ENCODE measurements at regions not wholly inside any gene's neighbourhood (a gene's known extent, or its start where the extent isn't known, plus 50 kb on each side); places are given as distances from the start of the nearest gene placed in this dataset.
A peak's percentile ranks its signal among the peaks of the same experiment; 100 is the strongest.

DNA sequence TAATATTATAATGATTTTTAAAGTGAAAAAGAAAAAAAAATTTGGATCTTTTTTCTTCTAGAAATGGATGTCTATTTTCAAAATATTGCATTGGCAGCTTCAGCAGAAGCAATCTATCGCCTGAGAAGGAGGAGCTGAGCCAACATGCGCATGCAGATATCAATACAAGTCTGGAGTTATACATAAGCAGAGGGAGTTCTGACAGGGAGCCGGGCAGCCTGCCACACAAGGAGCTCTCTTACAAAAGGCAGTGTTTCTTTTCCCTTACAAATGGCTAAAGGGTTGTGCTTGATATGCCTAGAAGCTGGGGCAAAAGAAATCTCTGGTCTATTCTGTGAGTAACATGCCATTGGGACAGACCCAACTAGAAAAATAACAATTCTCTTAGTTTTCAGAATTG, 291.9 kb upstream of the TRIB2 start:
- in situ Hi-C loops (cut with HindIII; ENCODE audit: low pct_unique_long_range_greater_than_20kb, low sequenced_read_pairs) (no loop called here), intact Hi-C loops (cut with micrococcal nuclease; ENCODE audit: unreplicated experiment) (no loop called here)
- TF ChIP-seq, protein P1, sequence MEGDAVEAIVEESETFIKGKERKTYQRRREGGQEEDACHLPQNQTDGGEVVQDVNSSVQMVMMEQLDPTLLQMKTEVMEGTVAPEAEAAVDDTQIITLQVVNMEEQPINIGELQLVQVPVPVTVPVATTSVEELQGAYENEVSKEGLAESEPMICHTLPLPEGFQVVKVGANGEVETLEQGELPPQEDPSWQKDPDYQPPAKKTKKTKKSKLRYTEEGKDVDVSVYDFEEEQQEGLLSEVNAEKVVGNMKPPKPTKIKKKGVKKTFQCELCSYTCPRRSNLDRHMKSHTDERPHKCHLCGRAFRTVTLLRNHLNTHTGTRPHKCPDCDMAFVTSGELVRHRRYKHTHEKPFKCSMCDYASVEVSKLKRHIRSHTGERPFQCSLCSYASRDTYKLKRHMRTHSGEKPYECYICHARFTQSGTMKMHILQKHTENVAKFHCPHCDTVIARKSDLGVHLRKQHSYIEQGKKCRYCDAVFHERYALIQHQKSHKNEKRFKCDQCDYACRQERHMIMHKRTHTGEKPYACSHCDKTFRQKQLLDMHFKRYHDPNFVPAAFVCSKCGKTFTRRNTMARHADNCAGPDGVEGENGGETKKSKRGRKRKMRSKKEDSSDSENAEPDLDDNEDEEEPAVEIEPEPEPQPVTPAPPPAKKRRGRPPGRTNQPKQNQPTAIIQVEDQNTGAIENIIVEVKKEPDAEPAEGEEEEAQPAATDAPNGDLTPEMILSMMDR (IDR thresholded peaks at IDR 0.05) = no peak
- TF ChIP-seq SIN3A (IDR thresholded peaks at IDR 0.05; ENCODE audit: borderline replicate concordance, insufficient read depth, low read depth, low read length) (no peak), POLR2AphosphoS5 (IDR thresholded peaks at IDR 0.05; ENCODE audit: low read depth, low read length) (no peak), REST (IDR thresholded peaks at IDR 0.05; ENCODE audit: insufficient read depth in 1 of 2, low read depth in 2 of 2, low read length in 1 of 2) (no peak), TCF7L2 (IDR thresholded peaks at IDR 0.05; ENCODE audit: low read depth, low read length) (no peak)
- no TSS peak for BruUV-seq (replicated peaks)
- no peak for ATAC-seq
- Histone ChIP-seq H3K9me3 (ENCODE audit: control insufficient read depth, insufficient read depth, low read depth, low read length) (no peaks in the 10 kb centered on the region), H3K36me3 (ENCODE audit: control insufficient read depth, insufficient read depth, low read length) (no peaks in the 10 kb centered on the region), H3K27me3 (ENCODE audit: control insufficient read depth, insufficient read depth, low read length) (no peaks in the 10 kb centered on the region), H3K4me3 (ENCODE audit: low read depth in 2 of 2, low read length in 2 of 2) (no peak overlapping the region), H3K4me1 (ENCODE audit: control insufficient read depth, insufficient read depth, low read length) (no peaks in the 10 kb centered on the region; the same call in 1 of the 2 replicates), H3K27ac (ENCODE audit: low read length) (no peak overlapping the region)
- CTCF ChIA-PET = no interaction called here
- POLR2A ChIA-PET = no interaction called here
- DNase-seq (ENCODE audit: low read depth, low spot score) = no peak

- TF ChIP-seq, protein P1 (IDR thresholded peaks at IDR 0.05) = no peak
- TF ChIP-seq SIN3A (IDR thresholded peaks at IDR 0.05; ENCODE audit: borderline replicate concordance, insufficient read depth, low read depth, low read length) = no peak
- ChIA-PET POLR2A (no interaction called here), CTCF (no interaction called here)
- Histone ChIP-seq H3K4me1 (ENCODE audit: control insufficient read depth, insufficient read depth, low read length) (no peaks in the 10 kb centered on the region; the same call in 1 of the 2 replicates), H3K27me3 (ENCODE audit: control insufficient read depth, insufficient read depth, low read length) (no peaks in the 10 kb centered on the region), H3K9me3 (ENCODE audit: control insufficient read depth, insufficient read depth, low read depth, low read length) (no peaks in the 10 kb centered on the region), H3K27ac (ENCODE audit: low read length) (0 out of 2 replicates have a peak overlapping the region, but pooled peaks have one; percentile 41), H3K36me3 (ENCODE audit: control insufficient read depth, insufficient read depth, low read length) (no peaks in the 10 kb centered on the region), H3K4me3 (ENCODE audit: low read depth in 2 of 2, low read length in 2 of 2) (no peak overlapping the region)
- DNase-seq (ENCODE audit: low read depth, low spot score) (no peak), ATAC-seq (no peak)
- in situ Hi-C loops (cut with HindIII; ENCODE audit: low pct_unique_long_range_greater_than_20kb, low sequenced_read_pairs) = no loop called here
- BruUV-seq (replicated peaks) = no TSS peak
- intact Hi-C loops (cut with micrococcal nuclease; ENCODE audit: unreplicated experiment) = no loop called here
These were observed 288.4 kb upstream of the TRIB2 start for GRCh38 chr2:12428324-12428723.

Data from Panc1 (cell line).